Activated CD4-positive, alpha-beta T cell treated with anti-CD3 and anti-CD28 coated beads, Interleukin-2, amount 10 ng/mL, durations not matched to agents 24 days and 14 days (primary cell): ENCODE measurements at regions not wholly inside any gene's neighbourhood (a gene's known extent, or its start where the extent isn't known, plus 50 kb on each side); places are given as distances from the start of the nearest gene placed in this dataset.
"Not testable (repeated sequence)": the region's sequence is repeated elsewhere in the genome, so short reads cannot be mapped to it uniquely, and the experiment has no call there.

ENCODE experiments used
- DNase-seq: peaks from one replicate; pipeline ENCODE4 v3.0.0; 2022
- H3K27ac Mint-ChIP-seq: one replicate; pipeline ENCODE4 v1.8.0; 2022; ENCODE audit warnings: mild to moderate bottlenecking, mixed read lengths
- H3K27me3 Mint-ChIP-seq: one replicate; pipeline ENCODE4 v1.8.0; 2022; ENCODE audit warnings: mixed read lengths
- H3K36me3 Mint-ChIP-seq: one replicate; pipeline ENCODE4 v1.8.0; 2022; ENCODE audit warnings: low read depth, mild to moderate bottlenecking, mixed read lengths
- H3K4me1 Mint-ChIP-seq: one replicate; pipeline ENCODE4 v1.8.0; 2021; ENCODE audit warnings: mixed read lengths
- H3K4me3 Mint-ChIP-seq: one replicate; pipeline ENCODE4 v1.8.0; 2022; ENCODE audit warnings: mild to moderate bottlenecking, moderate library complexity, mixed read lengths
- H3K9me3 Mint-ChIP-seq: one replicate; pipeline ENCODE4 v1.8.0; 2021; ENCODE audit warnings: mixed read lengths
- intact Hi-C: fragments of 100-400 bp; cut with micrococcal nuclease; formaldehyde crosslinking; loops from one replicate; pipeline ENCODE4 v1.15.1; 2023

DNA sequence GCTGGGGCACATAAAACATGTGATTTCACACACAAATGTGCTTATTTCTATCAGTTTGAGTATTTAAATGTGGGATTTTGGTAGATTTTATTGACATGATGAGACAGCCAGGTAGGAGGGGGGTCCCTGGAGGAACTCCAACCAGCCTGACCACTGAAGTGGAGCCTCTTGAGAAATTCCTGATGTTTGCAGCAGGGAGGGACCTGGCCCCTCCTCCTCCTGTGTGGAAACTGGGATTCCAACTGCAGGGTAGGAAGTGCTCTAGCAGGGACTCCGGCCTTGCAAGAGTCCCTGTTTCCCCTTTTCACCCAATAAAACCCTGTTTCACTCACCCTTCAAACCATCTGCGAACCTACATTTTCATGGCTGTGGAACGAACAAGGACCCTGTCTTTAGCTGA is 2224.0 kb upstream of the AGA start:
- no peak for DNase-seq
- Mint-ChIP-seq H3K36me3 (no peaks in the 10 kb centered on the region), H3K9me3 (peaks cover 25% of the 10 kb centered on the region), H3K4me3 (no peak overlapping the region), H3K27me3 (no peaks in the 10 kb centered on the region), H3K4me1 (no peaks in the 10 kb centered on the region), H3K27ac (no peak overlapping the region)
- intact Hi-C loops = no loop called here

DNA sequence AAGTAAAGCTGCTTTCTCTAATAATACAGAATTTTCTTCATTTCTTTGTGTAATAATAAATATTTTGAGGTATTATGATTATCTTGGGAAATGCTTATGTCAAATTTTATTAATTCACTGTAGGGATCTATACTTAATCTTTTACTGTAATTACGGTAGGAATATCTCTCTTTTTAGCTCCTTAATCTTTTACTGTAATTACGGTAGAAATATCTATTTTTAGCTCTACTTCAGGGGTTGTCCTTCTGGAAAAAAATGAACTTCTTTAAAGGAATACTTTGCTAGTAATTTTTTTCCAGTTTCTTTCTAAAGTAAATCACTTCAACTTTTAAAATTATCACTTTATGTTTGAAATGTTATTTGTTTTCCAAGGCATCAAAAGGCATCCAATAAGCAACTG is 2229.4 kb upstream of the AGA start:
- H3K27me3 Mint-ChIP-seq = no peaks in the 10 kb centered on the region
- intact Hi-C loops = no loop called here

DNA sequence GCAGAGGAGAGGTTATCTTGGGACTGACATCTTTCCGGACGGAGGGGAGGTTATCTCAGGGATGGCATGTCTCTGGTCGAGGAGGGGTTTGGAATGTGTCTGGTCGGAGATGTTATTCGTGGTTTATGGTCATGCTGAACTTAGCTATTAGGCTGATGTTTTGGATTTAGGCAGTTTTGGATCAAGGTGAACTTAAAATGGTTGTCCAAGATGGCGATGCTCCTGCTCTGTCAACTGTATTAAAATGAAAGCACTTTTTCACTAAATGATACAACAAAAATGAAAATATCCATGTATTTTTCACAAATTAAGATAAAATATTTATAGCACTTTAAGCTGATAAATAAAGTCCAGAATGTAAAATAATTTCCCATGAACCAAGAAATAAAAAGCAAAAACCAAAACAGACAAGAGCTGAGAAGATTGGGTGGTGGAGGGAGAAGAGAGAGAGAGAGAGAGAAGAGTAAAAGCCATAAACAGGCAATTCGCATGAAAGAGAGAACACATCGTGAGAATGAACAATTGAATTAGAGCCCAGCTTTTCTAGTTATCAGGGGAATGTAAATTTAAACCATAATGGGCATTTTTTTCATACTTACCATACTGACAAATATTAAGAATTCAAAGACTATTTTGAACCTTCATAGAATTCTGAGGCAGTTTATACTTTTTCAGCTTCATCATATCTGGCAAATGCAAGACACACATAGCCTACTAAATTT is 2236.0 kb upstream of the AGA start:
- DNase-seq = no peak
- no peaks in the 10 kb centered on the region for H3K9me3 Mint-ChIP-seq
- no peak overlapping the region for H3K27ac Mint-ChIP-seq
- H3K4me3 Mint-ChIP-seq = no peak overlapping the region
- intact Hi-C loops = no loop called here
- H3K4me1 Mint-ChIP-seq = no peaks in the 10 kb centered on the region
- H3K36me3 Mint-ChIP-seq = no peaks in the 10 kb centered on the region
- no peaks in the 10 kb centered on the region for H3K27me3 Mint-ChIP-seq

More for the DNA sequence above, 2229.4 kb upstream of the AGA start:
- Mint-ChIP-seq H3K36me3 (no peaks in the 10 kb centered on the region), H3K27ac (no peak overlapping the region), H3K4me3 (no peak overlapping the region), H3K4me1 (no peaks in the 10 kb centered on the region), H3K9me3 (peaks cover 7% of the 10 kb centered on the region)
- DNase-seq = no peak

DNA sequence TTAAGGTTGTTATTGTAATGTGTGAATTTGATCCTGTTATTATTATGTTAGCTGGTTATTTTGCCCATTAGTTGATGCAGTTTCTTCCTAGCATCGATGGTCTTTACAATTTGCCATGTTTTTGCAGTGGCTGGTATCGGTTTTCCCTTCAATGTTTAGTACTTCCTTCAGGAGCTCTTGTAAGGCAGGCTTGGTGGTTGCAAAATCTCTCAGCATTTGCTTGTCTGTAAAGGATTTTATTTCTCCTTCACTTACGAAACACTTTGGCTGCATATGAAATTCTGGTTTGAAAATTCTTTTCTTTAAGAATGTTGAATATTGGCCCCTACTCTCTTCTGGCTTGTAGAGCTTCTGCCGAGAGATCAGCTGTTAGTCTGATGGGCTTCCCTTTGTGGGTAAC is 2241.4 kb upstream of the AGA start:
- DNase-seq, H3K4me3 Mint-ChIP-seq, H3K9me3 Mint-ChIP-seq, H3K27ac Mint-ChIP-seq, H3K4me1 Mint-ChIP-seq, intact Hi-C loops, H3K27me3 Mint-ChIP-seq, H3K36me3 Mint-ChIP-seq: not testable (repeated sequence)

DNA sequence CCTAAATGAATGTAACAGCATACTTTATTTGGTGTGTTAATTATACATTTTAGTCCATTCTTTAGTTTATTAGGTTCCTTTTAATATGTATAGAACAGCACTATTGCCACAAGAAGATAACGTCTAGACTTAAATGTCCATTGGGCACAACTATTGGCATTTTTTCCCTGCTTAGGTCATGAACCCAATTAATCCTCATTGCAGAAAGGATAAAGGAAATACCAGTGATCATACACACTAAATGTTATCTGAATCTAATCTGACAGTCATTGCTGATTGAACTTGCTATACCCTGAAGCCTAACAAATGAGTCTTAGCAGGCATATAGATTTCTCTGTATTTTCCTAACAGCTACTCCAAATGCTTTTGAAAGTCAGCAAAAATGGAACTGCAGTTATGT is 2250.0 kb upstream of the AGA start:
- intact Hi-C loops = no loop called here
- Mint-ChIP-seq H3K27me3 (no peaks in the 10 kb centered on the region), H3K4me1 (no peaks in the 10 kb centered on the region), H3K27ac (no peak overlapping the region), H3K4me3 (no peak overlapping the region), H3K9me3 (no peaks in the 10 kb centered on the region), H3K36me3 (no peaks in the 10 kb centered on the region)
- no peak for DNase-seq

DNA sequence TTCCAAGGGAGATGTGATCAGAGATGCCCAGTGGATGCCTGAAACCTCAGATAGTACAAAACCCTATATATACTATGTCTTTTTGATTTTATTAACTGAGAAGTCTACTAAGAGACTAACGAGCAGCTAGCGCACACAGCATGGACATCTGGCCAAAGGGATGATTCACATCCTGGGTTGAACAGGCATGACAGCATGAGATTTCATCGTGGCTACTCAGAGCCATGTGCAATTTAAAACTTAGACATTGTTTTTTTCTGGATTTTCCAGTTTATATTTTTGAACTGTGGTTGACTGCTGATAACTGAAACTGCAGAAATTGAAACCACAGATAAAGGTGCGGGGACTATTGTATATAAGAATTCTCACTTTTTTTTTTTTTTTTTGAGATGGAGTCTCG is 2252.9 kb upstream of the AGA start:
- Mint-ChIP-seq H3K27ac (no peak overlapping the region), H3K9me3 (no peaks in the 10 kb centered on the region), H3K4me3 (no peak overlapping the region), H3K36me3 (no peaks in the 10 kb centered on the region), H3K27me3 (no peaks in the 10 kb centered on the region), H3K4me1 (no peaks in the 10 kb centered on the region)
- no peak for DNase-seq
- intact Hi-C loops = no loop called here

DNA sequence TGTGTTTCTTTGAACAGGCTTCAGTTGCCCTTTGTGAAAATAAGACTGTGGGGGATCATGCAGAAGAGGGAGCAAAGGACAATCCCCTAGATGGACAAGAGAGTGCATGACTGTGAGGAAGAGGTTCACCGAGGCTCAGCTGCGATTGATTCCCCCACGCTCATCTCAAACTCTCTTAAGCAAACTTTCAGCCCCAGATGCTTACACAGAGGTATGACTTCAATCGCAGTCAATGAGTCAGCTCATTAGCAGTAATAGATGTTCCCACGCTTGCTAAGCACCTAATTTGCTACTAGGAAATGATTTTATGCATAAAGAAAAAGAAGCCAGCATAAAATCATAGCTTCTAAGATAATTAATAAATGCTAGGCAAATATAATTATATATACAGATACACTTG is 2256.1 kb upstream of the AGA start:
- intact Hi-C loops = no loop called here
- no peaks in the 10 kb centered on the region for H3K36me3 Mint-ChIP-seq

DNA sequence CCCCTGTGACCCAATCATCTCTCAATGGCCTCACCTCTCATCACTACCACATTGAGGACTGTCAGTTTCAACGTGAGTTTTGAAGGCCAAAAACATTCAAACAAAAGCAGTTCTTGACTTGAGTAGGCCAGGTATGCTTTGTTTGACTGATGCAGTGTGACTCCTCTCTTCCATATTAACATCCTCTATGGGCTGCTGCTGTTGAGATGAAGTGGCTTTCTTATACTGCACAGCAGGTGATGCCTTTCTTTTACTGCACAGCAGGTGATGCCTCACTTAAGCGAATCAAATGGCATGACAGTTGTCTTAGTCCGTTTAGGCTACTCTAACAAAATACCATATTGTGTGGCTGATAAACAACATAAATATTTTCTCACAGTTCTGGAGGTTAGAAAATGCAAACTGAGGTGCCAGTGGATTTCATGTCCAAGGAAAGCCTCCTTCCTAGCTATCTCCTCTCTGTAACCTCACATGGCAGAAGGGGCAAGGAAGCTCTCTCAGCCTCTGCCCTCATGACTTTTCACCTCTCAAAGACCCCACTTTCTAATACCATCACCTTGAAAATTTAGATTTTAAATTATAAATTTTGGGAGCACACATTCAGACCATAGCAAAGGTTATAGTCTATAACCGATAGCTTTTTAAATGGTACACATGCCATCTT is 2267.9 kb upstream of the AGA start:
- Mint-ChIP-seq H3K27me3 (no peaks in the 10 kb centered on the region), H3K4me3 (no peak overlapping the region), H3K27ac (no peak overlapping the region), H3K9me3 (no peaks in the 10 kb centered on the region), H3K36me3 (no peaks in the 10 kb centered on the region), H3K4me1 (no peaks in the 10 kb centered on the region)
- DNase-seq = no peak
- intact Hi-C loops = no loop called here

More for the DNA sequence above, 2256.1 kb upstream of the AGA start:
- DNase-seq = no peak
- H3K27me3 Mint-ChIP-seq = no peaks in the 10 kb centered on the region
- H3K27ac Mint-ChIP-seq = no peak overlapping the region
- H3K9me3 Mint-ChIP-seq = no peaks in the 10 kb centered on the region
- H3K4me1 Mint-ChIP-seq = no peaks in the 10 kb centered on the region
- H3K4me3 Mint-ChIP-seq = no peak overlapping the region

DNA sequence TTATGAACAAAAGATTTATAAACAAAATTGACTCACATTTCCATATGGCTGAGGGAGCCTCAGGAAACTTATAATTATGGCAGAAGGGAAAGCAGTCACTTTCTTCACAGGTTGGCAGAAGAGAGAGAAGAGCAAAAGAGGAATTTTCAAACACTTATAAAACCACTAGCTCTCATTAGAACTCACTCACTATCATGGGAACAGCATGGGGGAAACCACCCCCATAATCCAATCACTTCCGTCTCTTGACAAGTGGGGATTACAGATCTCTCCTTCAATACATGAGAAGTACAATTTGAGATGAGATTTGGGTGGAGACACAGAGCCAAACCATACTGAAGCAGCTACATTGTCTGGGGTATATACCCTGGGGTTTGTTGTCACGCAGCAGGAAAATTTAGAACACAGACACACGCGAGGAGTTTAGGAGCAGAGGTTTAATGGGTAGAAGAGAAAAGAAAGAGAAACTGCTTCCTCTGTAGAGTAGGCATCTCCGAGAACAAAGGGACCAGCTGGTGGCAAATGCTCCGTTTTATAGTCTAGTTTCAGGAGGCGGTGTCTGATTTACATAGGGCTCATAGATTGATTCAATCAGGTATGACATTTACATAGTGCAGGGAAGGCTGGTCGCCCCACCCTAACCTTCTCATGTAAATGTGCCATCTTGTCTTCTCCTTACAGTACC is 2277.7 kb upstream of the AGA start:
- H3K4me3 Mint-ChIP-seq = no peak overlapping the region
- no peaks in the 10 kb centered on the region for H3K9me3 Mint-ChIP-seq
- intact Hi-C loops = no loop called here
- no peaks in the 10 kb centered on the region for H3K36me3 Mint-ChIP-seq
- no peak overlapping the region for H3K27ac Mint-ChIP-seq
- H3K4me1 Mint-ChIP-seq = no peaks in the 10 kb centered on the region
- no peaks in the 10 kb centered on the region for H3K27me3 Mint-ChIP-seq
- no peak for DNase-seq

DNA sequence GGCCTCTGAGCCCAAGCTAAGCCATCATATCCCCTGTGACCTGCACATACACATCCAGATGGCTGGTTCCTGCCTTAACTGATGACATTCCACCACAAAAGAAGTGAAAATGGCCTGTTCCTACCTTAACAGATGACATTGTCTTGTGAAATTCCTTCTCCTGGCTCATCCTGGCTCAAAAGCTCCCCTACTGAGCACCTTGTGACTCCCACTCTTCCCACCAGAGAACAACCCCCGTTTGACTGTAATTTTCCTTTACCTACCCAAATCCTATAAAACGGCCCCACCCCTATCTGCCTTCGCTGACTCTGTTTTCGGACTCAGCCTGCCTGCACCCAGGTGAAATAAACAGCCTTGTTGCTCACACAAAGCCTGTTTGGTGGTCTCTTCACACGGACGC is 2284.3 kb upstream of the AGA start:
- H3K27me3 Mint-ChIP-seq, H3K4me3 Mint-ChIP-seq, H3K9me3 Mint-ChIP-seq, H3K4me1 Mint-ChIP-seq, DNase-seq, H3K36me3 Mint-ChIP-seq, intact Hi-C loops, H3K27ac Mint-ChIP-seq: not testable (repeated sequence)

DNA sequence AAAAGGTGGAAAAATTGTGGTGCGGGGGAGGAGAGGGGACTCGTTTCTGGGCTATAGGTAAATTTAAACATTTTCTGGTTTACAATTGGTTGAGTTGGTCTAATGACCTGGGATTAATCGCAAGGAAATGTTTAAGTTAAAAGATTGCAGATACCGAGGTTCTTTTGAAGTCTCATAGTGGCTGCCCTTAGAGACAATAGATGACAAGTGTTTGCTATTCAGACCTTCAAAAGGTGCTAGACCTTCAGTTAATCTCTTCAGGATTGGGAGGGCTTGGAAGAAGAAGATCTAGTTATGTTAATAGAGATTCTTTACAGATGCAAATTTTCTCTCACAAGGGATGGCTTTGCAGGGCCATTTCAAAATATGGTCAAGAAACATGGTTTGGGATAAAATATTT is 2286.1 kb upstream of the AGA start:
- H3K27me3 Mint-ChIP-seq = no peaks in the 10 kb centered on the region
- H3K27ac Mint-ChIP-seq = no peak overlapping the region
- DNase-seq = no peak
- intact Hi-C loops = no loop called here
- no peaks in the 10 kb centered on the region for H3K36me3 Mint-ChIP-seq
- H3K4me3 Mint-ChIP-seq = no peak overlapping the region
- H3K4me1 Mint-ChIP-seq = no peaks in the 10 kb centered on the region
- H3K9me3 Mint-ChIP-seq = peaks cover 4% of the 10 kb centered on the region

DNA sequence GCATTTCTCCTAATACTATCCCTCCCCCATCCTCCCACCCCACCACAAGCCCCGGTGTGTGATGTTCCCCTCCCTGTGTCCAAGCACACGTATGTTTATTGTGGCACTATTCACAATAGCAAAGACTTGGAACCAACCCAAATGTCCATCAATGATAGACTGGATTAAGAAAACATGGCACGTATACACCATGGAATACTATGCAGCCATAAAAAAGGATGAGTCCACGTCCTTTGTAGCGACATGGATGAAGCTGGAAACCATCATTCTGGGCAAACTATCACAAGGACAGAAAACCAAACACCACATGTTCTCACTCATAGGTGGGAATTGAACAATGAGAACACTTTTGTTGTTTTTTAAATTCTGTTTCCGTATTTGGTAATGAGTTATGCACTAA is 2294.6 kb upstream of the AGA start:
- H3K36me3 Mint-ChIP-seq, H3K4me3 Mint-ChIP-seq, intact Hi-C loops, H3K27me3 Mint-ChIP-seq, DNase-seq, H3K9me3 Mint-ChIP-seq, H3K4me1 Mint-ChIP-seq, H3K27ac Mint-ChIP-seq: not testable (repeated sequence)

DNA sequence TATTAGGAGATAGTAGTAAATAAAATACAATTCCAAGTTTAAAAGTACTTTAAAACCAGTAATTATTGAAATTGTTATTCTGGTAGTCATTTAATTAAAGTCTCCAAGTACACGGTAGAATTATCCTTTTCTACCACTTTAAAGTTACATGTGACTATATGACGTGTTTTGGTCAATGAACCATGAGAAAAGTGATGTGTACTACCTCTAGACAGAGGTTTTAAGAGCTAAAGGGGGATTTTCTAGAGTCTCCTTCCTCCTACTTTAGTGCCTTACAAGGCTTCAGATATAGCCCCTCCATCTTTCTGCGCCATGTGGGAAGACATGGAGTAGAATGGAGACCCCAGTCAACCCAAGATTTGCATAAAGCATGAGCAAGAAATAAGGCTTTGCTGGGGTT is 2296.6 kb upstream of the AGA start:
- intact Hi-C loops = no loop called here
- no peaks in the 10 kb centered on the region for H3K9me3 Mint-ChIP-seq
- no peaks in the 10 kb centered on the region for H3K36me3 Mint-ChIP-seq
- H3K27ac Mint-ChIP-seq = no peak overlapping the region
- no peaks in the 10 kb centered on the region for H3K4me1 Mint-ChIP-seq
- H3K27me3 Mint-ChIP-seq = no peaks in the 10 kb centered on the region
- H3K4me3 Mint-ChIP-seq = no peak overlapping the region
- DNase-seq = no peak

DNA sequence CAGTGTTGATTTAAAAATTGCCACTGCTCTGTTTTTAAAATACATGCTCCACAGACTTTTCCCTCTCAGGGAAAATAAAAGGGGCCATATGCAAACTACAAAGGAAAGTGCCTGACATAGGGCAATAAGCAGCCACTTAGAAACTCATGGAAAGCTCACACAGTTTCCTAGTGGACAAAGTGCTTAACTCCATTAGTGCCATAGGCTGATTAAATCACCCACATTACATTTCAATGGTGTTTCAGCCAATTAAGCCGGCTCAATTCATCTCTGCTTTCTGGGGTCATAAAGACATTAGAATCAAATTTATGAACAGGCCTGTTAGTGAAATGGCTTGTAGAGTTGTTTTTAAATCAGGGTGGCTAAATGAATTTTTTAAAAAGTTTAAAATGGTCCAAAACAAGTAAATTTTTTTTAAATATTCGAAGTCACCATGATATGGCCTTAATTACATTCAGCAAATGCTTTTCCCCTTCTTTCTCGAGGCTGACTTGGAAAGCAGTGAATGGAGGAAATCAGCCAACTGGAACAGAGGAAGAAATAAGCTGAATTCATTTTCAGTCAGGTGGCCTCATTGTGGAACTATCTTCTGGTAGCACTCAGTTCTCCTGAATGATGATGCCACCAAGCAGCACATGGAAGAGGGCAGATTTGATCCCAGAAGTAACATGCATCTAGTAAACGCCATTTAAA is 2305.1 kb upstream of the AGA start:
- no peak for DNase-seq
- no peak overlapping the region for H3K4me3 Mint-ChIP-seq
- H3K27me3 Mint-ChIP-seq = no peaks in the 10 kb centered on the region
- H3K9me3 Mint-ChIP-seq = no peaks in the 10 kb centered on the region
- no peaks in the 10 kb centered on the region for H3K4me1 Mint-ChIP-seq
- H3K36me3 Mint-ChIP-seq = no peaks in the 10 kb centered on the region
- no peak overlapping the region for H3K27ac Mint-ChIP-seq
- intact Hi-C loops = no loop called here
